ENCODE measurements at regions not wholly inside any gene's neighbourhood (a gene's known extent, or its start where the extent isn't known, plus 50 kb on each side); places are given as distances from the start of the nearest gene placed in this dataset.

DNA sequence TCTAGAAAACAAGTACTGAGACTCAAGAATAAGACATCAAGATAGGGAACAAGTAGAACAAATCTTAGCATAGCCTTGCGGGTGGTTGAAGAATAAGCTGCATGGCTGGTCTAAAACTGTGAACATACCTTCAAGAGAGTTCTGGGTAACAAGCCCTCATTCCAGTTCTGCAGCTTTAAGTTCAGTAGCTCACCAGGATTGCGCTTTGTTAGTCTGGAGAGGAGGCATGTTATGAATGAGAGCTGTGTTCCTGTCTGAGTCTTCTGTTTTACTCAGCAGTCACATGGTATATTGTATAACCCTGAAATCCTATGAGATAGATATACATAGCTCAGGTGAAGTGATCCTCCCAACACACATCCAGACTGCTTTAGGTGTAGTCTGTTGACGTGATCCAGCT is 406.6 kb upstream of the IRAK1BP1 start:
- WGBS (ENCODE audit: low lambda C conversion rate), result 0% methylated on average over 2 of the region's 3 CpGs
- POLR2A ChIA-PET, result no interaction called here
- BruUV-seq (replicated peaks), result no TSS peak
- no peaks in the 10 kb centered on the region for H3K4me1 ChIP-seq (ENCODE audit: insufficient read depth, low read length)
- H3K27ac ChIP-seq (ENCODE audit: extremely low read length, insufficient read depth, low read length), result no peak overlapping the region
- peaks cover 8% of the 10 kb centered on the region; the same call in 1 of the 2 replicates for H3K9me3 ChIP-seq (ENCODE audit: low read length)
- CTCF ChIA-PET (ENCODE audit: low intra/inter-chr PET ratio, low total read pairs), result no interaction called here
- FAIRE-seq (no peak), ATAC-seq (no peak), DNase-seq (ENCODE audit: low spot score) (no peak)
- intact Hi-C loops (cut with micrococcal nuclease; ENCODE audit: unreplicated experiment), result no loop called here
- TF ChIP-seq AGO1 (IDR thresholded peaks at IDR 0.05; ENCODE audit: low read depth, low read length, poor library complexity, severe bottlenecking) (no peak), GATAD2A (CRISPR knock-in tag; IDR thresholded peaks at IDR 0.05) (no peak), WIZ (CRISPR knock-in tag; IDR thresholded peaks at IDR 0.05) (no peak), ZNF7 (CRISPR knock-in tag; IDR thresholded peaks at IDR 0.05) (no peak), CREB1 (IDR thresholded peaks at IDR 0.05) (no peak), CREB1 (CRISPR knock-in tag; IDR thresholded peaks at IDR 0.05) (no peak)
- TF ChIP-seq, protein P1, sequence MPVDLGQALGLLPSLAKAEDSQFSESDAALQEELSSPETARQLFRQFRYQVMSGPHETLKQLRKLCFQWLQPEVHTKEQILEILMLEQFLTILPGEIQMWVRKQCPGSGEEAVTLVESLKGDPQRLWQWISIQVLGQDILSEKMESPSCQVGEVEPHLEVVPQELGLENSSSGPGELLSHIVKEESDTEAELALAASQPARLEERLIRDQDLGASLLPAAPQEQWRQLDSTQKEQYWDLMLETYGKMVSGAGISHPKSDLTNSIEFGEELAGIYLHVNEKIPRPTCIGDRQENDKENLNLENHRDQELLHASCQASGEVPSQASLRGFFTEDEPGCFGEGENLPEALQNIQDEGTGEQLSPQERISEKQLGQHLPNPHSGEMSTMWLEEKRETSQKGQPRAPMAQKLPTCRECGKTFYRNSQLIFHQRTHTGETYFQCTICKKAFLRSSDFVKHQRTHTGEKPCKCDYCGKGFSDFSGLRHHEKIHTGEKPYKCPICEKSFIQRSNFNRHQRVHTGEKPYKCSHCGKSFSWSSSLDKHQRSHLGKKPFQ (CRISPR knock-in tag; IDR thresholded peaks at IDR 0.05; ENCODE audit: insufficient replicate concordance), result no peak
- in situ Hi-C loops (cut with HindIII; ENCODE audit: extremely low pct_ligation_motif_present, low pct_unique_long_range_greater_than_20kb), result no loop called here
- no peak overlapping the region for H2AFZ ChIP-seq (ENCODE audit: low read length)
- no peak overlapping the region for H3K9ac ChIP-seq (ENCODE audit: insufficient read depth, low read depth, low read length)
- H3K4me2 ChIP-seq (ENCODE audit: low read depth, low read length), result no peak overlapping the region
- no peak overlapping the region for H3K4me3 ChIP-seq (replicated peaks in 1 of 3; ENCODE audit: insufficient read depth in 1 of 3, low read depth in 2 of 3, low read length in 3 of 3)
- H3K79me2 ChIP-seq (ENCODE audit: insufficient read depth, low read length), result no peaks in the 10 kb centered on the region
- no peaks in the 10 kb centered on the region for H3K27me3 ChIP-seq (ENCODE audit: control insufficient read depth in 1 of 2, insufficient read depth in 2 of 2, low read length in 2 of 2)
- no peaks in the 10 kb centered on the region for H4K20me1 ChIP-seq (ENCODE audit: insufficient read depth, low read length)
- no peaks in the 10 kb centered on the region for H3K36me3 ChIP-seq (replicated peaks in 1 of 2; ENCODE audit: control insufficient read depth in 1 of 2, insufficient read depth in 2 of 2, low read length in 2 of 2)

- FAIRE-seq, result no peak
- Histone ChIP-seq H3K27me3 (ENCODE audit: control insufficient read depth in 1 of 2, insufficient read depth in 2 of 2, low read length in 2 of 2) (no peaks in the 10 kb centered on the region), H3K27ac (ENCODE audit: extremely low read length, insufficient read depth, low read length) (no peak overlapping the region), H2AFZ (ENCODE audit: low read length) (no peak overlapping the region), H3K4me2 (ENCODE audit: low read depth, low read length) (no peak overlapping the region), H3K36me3 (replicated peaks in 1 of 2; ENCODE audit: control insufficient read depth in 1 of 2, insufficient read depth in 2 of 2, low read length in 2 of 2) (no peaks in the 10 kb centered on the region), H4K20me1 (ENCODE audit: insufficient read depth, low read length) (no peaks in the 10 kb centered on the region), H3K79me2 (ENCODE audit: insufficient read depth, low read length) (no peaks in the 10 kb centered on the region), H3K9ac (ENCODE audit: insufficient read depth, low read depth, low read length) (no peak overlapping the region), H3K4me3 (replicated peaks in 1 of 3; ENCODE audit: insufficient read depth in 1 of 3, low read depth in 2 of 3, low read length in 3 of 3) (no peak overlapping the region), H3K9me3 (ENCODE audit: low read length) (no peaks in the 10 kb centered on the region), H3K4me1 (ENCODE audit: insufficient read depth, low read length) (no peaks in the 10 kb centered on the region)
- BruUV-seq (replicated peaks), result no TSS peak
- in situ Hi-C loops (cut with HindIII; ENCODE audit: extremely low pct_ligation_motif_present, low pct_unique_long_range_greater_than_20kb), result no loop called here
- 8% methylated on average over 10 of the region's 10 CpGs for WGBS (ENCODE audit: low lambda C conversion rate)
- intact Hi-C loops (cut with micrococcal nuclease; ENCODE audit: unreplicated experiment), result no loop called here
- DNase-seq (ENCODE audit: low spot score), result no peak
- ChIA-PET POLR2A (no interaction called here), CTCF (ENCODE audit: low intra/inter-chr PET ratio, low total read pairs) (no interaction called here)
- no peak for ATAC-seq
- no peak for TF ChIP-seq ARNT2 (CRISPR knock-in tag; IDR thresholded peaks at IDR 0.05; ENCODE audit: low read depth)
- no peak for TF ChIP-seq MIER3 (CRISPR knock-in tag; IDR thresholded peaks at IDR 0.05; ENCODE audit: borderline replicate concordance)
- no peak for TF ChIP-seq BRF2 (CRISPR knock-in tag; IDR thresholded peaks at IDR 0.05)
- no peak for TF ChIP-seq ZNF354B (CRISPR knock-in tag; IDR thresholded peaks at IDR 0.05)
- no peak for TF ChIP-seq KDM5B (CRISPR knock-in tag; IDR thresholded peaks at IDR 0.05; ENCODE audit: borderline replicate concordance)
- TF ChIP-seq GATAD2A (CRISPR knock-in tag; IDR thresholded peaks at IDR 0.05), result no peak
- no peak for TF ChIP-seq ZBTB7B (CRISPR knock-in tag; IDR thresholded peaks at IDR 0.05)
- TF ChIP-seq ZSCAN12 (CRISPR knock-in tag; IDR thresholded peaks at IDR 0.05), result no peak
- TF ChIP-seq KLF6 (CRISPR knock-in tag; IDR thresholded peaks at IDR 0.05), result no peak
- no peak for TF ChIP-seq TRIM24 (CRISPR knock-in tag; IDR thresholded peaks at IDR 0.05)
- TF ChIP-seq MXD3 (CRISPR knock-in tag; IDR thresholded peaks at IDR 0.05), result no peak
- no peak for TF ChIP-seq ZNF430 (CRISPR knock-in tag; IDR thresholded peaks at IDR 0.05)
Measured at GRCh38 chr6:78462728-78463127, 404.6 kb upstream of the IRAK1BP1 start.
